H9 (cell line): ENCODE measurements at regions not wholly inside any gene's neighbourhood (a gene's known extent, or its start where the extent isn't known, plus 50 kb on each side); places are given as distances from the start of the nearest gene placed in this dataset.
A peak's percentile ranks its signal among the peaks of the same experiment; 100 is the strongest.

Experiments used
- DNase-seq: peaks from one replicate; pipeline ENCODE4 v3.0.0-alpha.2; 2017
- H2AFZ ChIP-seq: one replicate; pipeline ENCODE4 v1.6.1; 2013; ENCODE audit warnings: mild to moderate bottlenecking, low read length, control low read depth, moderate library complexity
- H2AK5ac ChIP-seq: 2 replicates; pipeline ENCODE4 v1.6.1; 2013; ENCODE audit warnings: low read length, control low read depth, mixed read lengths; ENCODE audit not compliant: insufficient read length
- H2BK120ac ChIP-seq: one replicate; pipeline ENCODE4 v1.6.1; 2013; ENCODE audit warnings: low read depth, mild to moderate bottlenecking, low read length, control low read depth, inconsistent platforms; ENCODE audit not compliant: poor library complexity, severe bottlenecking
- H2BK12ac ChIP-seq: 2 replicates; pipeline ENCODE4 v1.6.1; 2013; ENCODE audit warnings: low read length, control low read depth, mixed read lengths, low read depth; ENCODE audit not compliant: insufficient read length
- H2BK15ac ChIP-seq: 2 replicates; pipeline ENCODE4 v1.6.1; 2013; ENCODE audit warnings: low read depth, low read length, control low read depth
- H2BK20ac ChIP-seq: one replicate; pipeline ENCODE4 v1.6.1; 2013; ENCODE audit warnings: low read depth, mild to moderate bottlenecking, low read length, control low read depth, inconsistent platforms; ENCODE audit not compliant: poor library complexity, severe bottlenecking
- H2BK5ac ChIP-seq: 2 replicates; pipeline ENCODE4 v1.6.1; 2013; ENCODE audit warnings: low read length, control low read depth, mixed read lengths; ENCODE audit not compliant: insufficient read length
- H3K14ac ChIP-seq: 2 replicates; pipeline ENCODE4 v1.6.1; 2013; ENCODE audit warnings: low read length, control low read depth; ENCODE audit not compliant: insufficient read depth
- H3K18ac ChIP-seq: 2 replicates; pipeline ENCODE4 v1.6.1; 2013; ENCODE audit warnings: low read depth, mild to moderate bottlenecking, mixed read lengths, low read length, control low read depth; ENCODE audit not compliant: insufficient read length
- H3K23ac ChIP-seq: 2 replicates; pipeline ENCODE4 v1.6.1; 2013; ENCODE audit warnings: low read length, control low read depth, mixed read lengths, low read depth; ENCODE audit not compliant: insufficient read length
- H3K23me2 ChIP-seq: 2 replicates; pipeline ENCODE4 v1.6.1; 2013; ENCODE audit warnings: low read depth, mild to moderate bottlenecking, mixed read lengths, low read length, control low read depth; ENCODE audit not compliant: insufficient read length, poor library complexity, severe bottlenecking
- H3K27ac ChIP-seq: 2 replicates; pipeline ENCODE4 v1.5.1; 2013; ENCODE audit warnings: low read length, control low read depth, mixed read lengths, low read depth; ENCODE audit not compliant: insufficient read length
- H3K27me3 ChIP-seq: 2 replicates; pipeline ENCODE4 v1.6.1; 2013; ENCODE audit warnings: low read length, control low read depth, inconsistent platforms; ENCODE audit not compliant: insufficient read depth
- H3K4ac ChIP-seq: 2 replicates; pipeline ENCODE4 v1.6.1; 2013; ENCODE audit warnings: low read depth, mild to moderate bottlenecking, control low read depth, inconsistent platforms, low read length, moderate library complexity
- H3K4me1 ChIP-seq: 2 replicates; pipeline ENCODE4 v1.6.1; 2013; ENCODE audit warnings: low read length, control low read depth, inconsistent platforms; ENCODE audit not compliant: insufficient read depth
- H3K4me2 ChIP-seq: 2 replicates; pipeline ENCODE4 v1.6.1; 2013; ENCODE audit warnings: low read length, control low read depth, mixed read lengths; ENCODE audit not compliant: insufficient read length, insufficient read depth
- H3K56ac ChIP-seq: 2 replicates; pipeline ENCODE4 v1.6.1; 2013; ENCODE audit warnings: low read depth, mild to moderate bottlenecking, mixed read lengths, low read length, control low read depth; ENCODE audit not compliant: insufficient read length
- H3K79me1 ChIP-seq: 2 replicates; pipeline ENCODE4 v1.6.1; 2013; ENCODE audit warnings: low read depth, mild to moderate bottlenecking, moderate library complexity, low read length, control low read depth, inconsistent platforms; ENCODE audit not compliant: insufficient read depth, poor library complexity, severe bottlenecking
- H3K79me2 ChIP-seq: 2 replicates; pipeline ENCODE4 v1.6.1; 2013; ENCODE audit warnings: low read length, control low read depth, inconsistent platforms; ENCODE audit not compliant: insufficient read depth
- H3K9ac ChIP-seq: 2 replicates; pipeline ENCODE4 v1.6.1; 2013; ENCODE audit warnings: low read length, control low read depth, mixed read lengths; ENCODE audit not compliant: insufficient read length; ENCODE audit errors: extremely low read depth
- H3K9me3 ChIP-seq: one replicate; pipeline ENCODE4 v1.6.1; 2013; ENCODE audit warnings: low read depth, low read length, inconsistent platforms; ENCODE audit not compliant: control insufficient read depth
- H3T11ph ChIP-seq: one replicate; pipeline ENCODE4 v1.6.1; 2013; ENCODE audit warnings: mild to moderate bottlenecking, low read length, control low read depth, inconsistent platforms
- H4K20me1 ChIP-seq: one replicate; pipeline ENCODE4 v1.6.1; 2013; ENCODE audit not compliant: control insufficient read depth, insufficient read length, insufficient read depth
- H4K5ac ChIP-seq: 2 replicates; pipeline ENCODE4 v1.6.1; 2013; ENCODE audit warnings: low read depth, mild to moderate bottlenecking, mixed read lengths, low read length, control low read depth; ENCODE audit not compliant: insufficient read length
- H4K8ac ChIP-seq: replicated peaks from 2 replicates; pipeline ENCODE4 v1.6.1; 2013; ENCODE audit warnings: low read length, control low read depth, mixed read lengths, low read depth; ENCODE audit not compliant: insufficient read length
- H4K91ac ChIP-seq: 2 replicates; pipeline ENCODE4 v1.6.1; 2013; ENCODE audit warnings: low read depth, mild to moderate bottlenecking, moderate library complexity, mixed read lengths, low read length, control low read depth; ENCODE audit not compliant: insufficient read length
- H3K27ac Mint-ChIP-seq, 3 experiments: 2 replicates in 2 of 3; 3 replicates in 1 of 3; pipeline ENCODE4 v1.8.0; 2020 to 2021; ENCODE audit warnings: mixed read lengths in 3 of 3, mild to moderate bottlenecking in 1 of 3, moderate library complexity in 1 of 3
- H3K27me3 Mint-ChIP-seq: 2 replicates; pipeline ENCODE4 v1.8.0; 2021; ENCODE audit warnings: low read depth, mild to moderate bottlenecking, moderate library complexity, mixed read lengths
- H3K36me3 Mint-ChIP-seq, 3 experiments: 2 replicates in 2 of 3; 3 replicates in 1 of 3; pipeline ENCODE4 v1.8.0; 2020 to 2021; ENCODE audit warnings: low read depth in 3 of 3, mixed read lengths in 3 of 3; ENCODE audit not compliant: insufficient read depth in 1 of 3
- H3K4me1 Mint-ChIP-seq, 2 experiments: 2 replicates each; pipeline ENCODE4 v1.8.0; 2020; ENCODE audit warnings: mixed read lengths in 2 of 2
- H3K4me3 Mint-ChIP-seq, 2 experiments: 2 replicates in 1 of 2; 3 replicates in 1 of 2; pipeline ENCODE4 v1.8.0; 2020 to 2021; ENCODE audit warnings: mild to moderate bottlenecking in 2 of 2, mixed read lengths in 2 of 2, moderate library complexity in 1 of 2
- H3K9me3 Mint-ChIP-seq, 2 experiments: 2 replicates in 1 of 2; 3 replicates in 1 of 2; pipeline ENCODE4 v1.8.0; 2020; ENCODE audit warnings: mild to moderate bottlenecking in 2 of 2, mixed read lengths in 2 of 2, moderate library complexity in 1 of 2
- WGBS: extraction: QIAGEN DNeasy Blood & Tissue Kit; methylation state at CpG from one replicate; pipeline ENCODE4 v1.1.7; 2013; ENCODE audit warnings: missing lambda C conversion rate, low lambda C conversion rate, mixed read lengths; ENCODE audit not compliant: insufficient read length; ENCODE audit errors: extremely low coverage; 5-methylcytosine and 5-hydroxymethylcytosine counted together
- TF ChIP-seq, protein P1 (sequence below): fragments of 200-600 bp; sonication (generic); conservative IDR thresholded peaks from 3 replicates; pipeline ENCODE4 v1.8.0; 2021; ENCODE audit warnings: antibody characterized with exemption, mild to moderate bottlenecking

DNA sequence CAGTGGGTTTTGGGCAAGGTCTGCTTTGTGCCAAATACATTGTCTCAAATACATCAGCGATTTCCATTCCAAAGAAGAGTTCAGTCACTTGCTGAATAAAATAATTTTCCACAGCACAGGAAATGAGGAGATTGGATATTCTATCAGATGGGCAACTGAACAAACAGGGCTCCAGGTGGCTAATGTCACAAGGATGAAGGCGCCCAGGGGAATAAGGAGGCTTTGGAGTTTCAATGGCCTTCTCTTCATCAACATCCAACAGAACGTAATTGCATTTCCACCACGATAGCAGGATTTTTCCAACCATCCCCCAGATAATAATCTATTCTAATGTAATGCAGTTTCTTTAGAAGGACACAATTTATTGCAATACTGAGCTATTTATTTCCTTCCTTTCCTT, 104.7 kb upstream of the KLHL13 start:
- H4K5ac ChIP-seq: no peak overlapping the region
- no peak overlapping the region for H2BK20ac ChIP-seq
- no CpG with 5 or more reads among the region's 4 CpGs for WGBS
- no peak overlapping the region for H3K4me2 ChIP-seq
- H3K79me2 ChIP-seq: no peaks in the 10 kb centered on the region
- no peak for DNase-seq
- H3K56ac ChIP-seq: no peak overlapping the region
- no peak overlapping the region for H3K23ac ChIP-seq
- no peak overlapping the region for H2AFZ ChIP-seq
- no peaks in the 10 kb centered on the region; the same call in 1 of the 2 replicates for H3K4me1 ChIP-seq
- no peak overlapping the region for H4K91ac ChIP-seq
- no peaks in the 10 kb centered on the region for H3K79me1 ChIP-seq
- H3K27me3 ChIP-seq: no peaks in the 10 kb centered on the region
- H3K14ac ChIP-seq: no peak overlapping the region
- no peaks in the 10 kb centered on the region; a peak in 1 of 7 replicates for H3K36me3 Mint-ChIP-seq
- H3K18ac ChIP-seq: no peak overlapping the region
- no peak overlapping the region for H2BK15ac ChIP-seq
- H2BK120ac ChIP-seq: no peak overlapping the region
- no peak overlapping the region for H4K8ac ChIP-seq
- H3K23me2 ChIP-seq: no peaks in the 10 kb centered on the region
- no peaks in the 10 kb centered on the region for H3K4me1 Mint-ChIP-seq
- H3K9me3 ChIP-seq: peaks cover 23% of the 10 kb centered on the region
- H2BK5ac ChIP-seq: no peak overlapping the region
- H3K27me3 Mint-ChIP-seq: no peaks in the 10 kb centered on the region
- H2BK12ac ChIP-seq: no peak overlapping the region
- H3K9ac ChIP-seq: no peak overlapping the region
- no peak overlapping the region for H3K4me3 Mint-ChIP-seq
- H3T11ph ChIP-seq: no peak overlapping the region
- peaks cover 0 to 40% of the 10 kb centered on the region in 2 experiments; a peak in 2 of 5 replicates for H3K9me3 Mint-ChIP-seq
- H2AK5ac ChIP-seq: no peak overlapping the region
- TF ChIP-seq, protein P1, sequence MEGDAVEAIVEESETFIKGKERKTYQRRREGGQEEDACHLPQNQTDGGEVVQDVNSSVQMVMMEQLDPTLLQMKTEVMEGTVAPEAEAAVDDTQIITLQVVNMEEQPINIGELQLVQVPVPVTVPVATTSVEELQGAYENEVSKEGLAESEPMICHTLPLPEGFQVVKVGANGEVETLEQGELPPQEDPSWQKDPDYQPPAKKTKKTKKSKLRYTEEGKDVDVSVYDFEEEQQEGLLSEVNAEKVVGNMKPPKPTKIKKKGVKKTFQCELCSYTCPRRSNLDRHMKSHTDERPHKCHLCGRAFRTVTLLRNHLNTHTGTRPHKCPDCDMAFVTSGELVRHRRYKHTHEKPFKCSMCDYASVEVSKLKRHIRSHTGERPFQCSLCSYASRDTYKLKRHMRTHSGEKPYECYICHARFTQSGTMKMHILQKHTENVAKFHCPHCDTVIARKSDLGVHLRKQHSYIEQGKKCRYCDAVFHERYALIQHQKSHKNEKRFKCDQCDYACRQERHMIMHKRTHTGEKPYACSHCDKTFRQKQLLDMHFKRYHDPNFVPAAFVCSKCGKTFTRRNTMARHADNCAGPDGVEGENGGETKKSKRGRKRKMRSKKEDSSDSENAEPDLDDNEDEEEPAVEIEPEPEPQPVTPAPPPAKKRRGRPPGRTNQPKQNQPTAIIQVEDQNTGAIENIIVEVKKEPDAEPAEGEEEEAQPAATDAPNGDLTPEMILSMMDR: no peak
- no peak overlapping the region for H3K27ac ChIP-seq
- H3K27ac Mint-ChIP-seq: 0 out of 7 replicates have a peak overlapping the region, but pooled peaks of 1 of the 3 experiments have one; percentile 21
- H4K20me1 ChIP-seq: no peaks in the 10 kb centered on the region
- H3K4ac ChIP-seq: no peak overlapping the region
